Fibroblast of the aortic adventitia (primary cell): ENCODE measurements at regions not wholly inside any gene's neighbourhood (a gene's known extent, or its start where the extent isn't known, plus 50 kb on each side); places are given as distances from the start of the nearest gene placed in this dataset.

Source experiments
- DNase-seq: peaks from one replicate; pipeline ENCODE4 v3.0.0-alpha.2; 2010; ENCODE audit warnings: low read depth
- H3K4me3 ChIP-seq: 2 replicates; pipeline ENCODE4 v1.5.1; 2011; ENCODE audit warnings: low read depth, mild to moderate bottlenecking, control low read depth, low read length, moderate library complexity
- CTCF ChIP-seq: IDR thresholded peaks from 2 replicates; pipeline ENCODE4 v1.5.1; 2011; ENCODE audit warnings: mild to moderate bottlenecking, low read length, control low read depth, inconsistent platforms; ENCODE audit not compliant: insufficient read depth

GRCh38 chr4:84341559-84341958 is 157.5 kb downstream of the NKX6-1 start:
- DNase-seq = no peak
- TF ChIP-seq CTCF = no peak
- no peak overlapping the region for H3K4me3 ChIP-seq

GRCh38 chr4:84338367-84338766 is 160.7 kb downstream of the NKX6-1 start:
- DNase-seq = no peak
- no peak overlapping the region for H3K4me3 ChIP-seq
- no peak for TF ChIP-seq CTCF

- H3K4me3 ChIP-seq = no peak overlapping the region
- DNase-seq = no peak
- TF ChIP-seq CTCF = no peak
Measured at GRCh38 chr4:84336964-84337705, 162.0 kb downstream of the NKX6-1 start.

- no peak overlapping the region for H3K4me3 ChIP-seq
- no peak for TF ChIP-seq CTCF
- DNase-seq = no peak
Measured at GRCh38 chr4:84327526-84327925, 171.6 kb downstream of the NKX6-1 start.

- no peak for TF ChIP-seq CTCF
- DNase-seq = no peak
- H3K4me3 ChIP-seq = no peak overlapping the region
Measured at GRCh38 chr4:84325625-84326024, 173.5 kb downstream of the NKX6-1 start.

- no peak overlapping the region for H3K4me3 ChIP-seq
- DNase-seq = peak; percentile 1
Measured at GRCh38 chr4:84324303-84325245, 174.5 kb downstream of the NKX6-1 start.

More at GRCh38 chr4:84324303-84325245, 174.5 kb downstream of the NKX6-1 start:
- TF ChIP-seq CTCF = no peak
